ENCODE measurements at regions not wholly inside any gene's neighbourhood (a gene's known extent, or its start where the extent isn't known, plus 50 kb on each side); places are given as distances from the start of the nearest gene placed in this dataset.

DNA sequence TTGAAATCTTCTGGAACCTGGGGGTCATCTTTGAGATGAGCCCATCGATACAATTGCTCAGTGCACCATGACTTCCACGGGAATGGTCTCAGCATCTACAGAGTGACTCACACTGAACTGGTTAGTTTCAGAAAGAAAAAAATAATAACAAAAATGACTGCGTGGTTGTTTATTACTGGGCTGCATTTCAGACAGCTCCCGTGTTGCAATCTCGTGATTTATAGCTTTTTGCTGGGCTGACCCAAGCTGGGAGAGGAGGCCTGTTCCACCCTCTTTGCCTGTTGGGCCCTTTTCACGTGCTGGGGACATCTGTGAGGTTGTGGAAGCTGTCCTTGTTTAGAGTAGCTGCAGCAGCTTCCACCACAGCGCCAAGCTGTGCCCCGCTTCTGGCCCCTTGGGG, 225.5 kb downstream of the BMP7 start:
- no peaks in the 10 kb centered on the region for H3K9me3 Mint-ChIP-seq
- no peaks in the 10 kb centered on the region for H3K4me1 Mint-ChIP-seq (ENCODE audit: low read depth)
- no peaks in the 10 kb centered on the region for H3K36me3 Mint-ChIP-seq (ENCODE audit: low read depth)
- intact Hi-C loops (cut with micrococcal nuclease), result no loop called here
- peaks cover 7% of the 10 kb centered on the region for H3K27me3 Mint-ChIP-seq
- no peak overlapping the region for H3K4me3 Mint-ChIP-seq
- TF ChIP-seq, protein P1, sequence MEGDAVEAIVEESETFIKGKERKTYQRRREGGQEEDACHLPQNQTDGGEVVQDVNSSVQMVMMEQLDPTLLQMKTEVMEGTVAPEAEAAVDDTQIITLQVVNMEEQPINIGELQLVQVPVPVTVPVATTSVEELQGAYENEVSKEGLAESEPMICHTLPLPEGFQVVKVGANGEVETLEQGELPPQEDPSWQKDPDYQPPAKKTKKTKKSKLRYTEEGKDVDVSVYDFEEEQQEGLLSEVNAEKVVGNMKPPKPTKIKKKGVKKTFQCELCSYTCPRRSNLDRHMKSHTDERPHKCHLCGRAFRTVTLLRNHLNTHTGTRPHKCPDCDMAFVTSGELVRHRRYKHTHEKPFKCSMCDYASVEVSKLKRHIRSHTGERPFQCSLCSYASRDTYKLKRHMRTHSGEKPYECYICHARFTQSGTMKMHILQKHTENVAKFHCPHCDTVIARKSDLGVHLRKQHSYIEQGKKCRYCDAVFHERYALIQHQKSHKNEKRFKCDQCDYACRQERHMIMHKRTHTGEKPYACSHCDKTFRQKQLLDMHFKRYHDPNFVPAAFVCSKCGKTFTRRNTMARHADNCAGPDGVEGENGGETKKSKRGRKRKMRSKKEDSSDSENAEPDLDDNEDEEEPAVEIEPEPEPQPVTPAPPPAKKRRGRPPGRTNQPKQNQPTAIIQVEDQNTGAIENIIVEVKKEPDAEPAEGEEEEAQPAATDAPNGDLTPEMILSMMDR (IDR thresholded peaks at IDR 0.05), result no peak
- no peak overlapping the region for H3K27ac Mint-ChIP-seq
- ChIA-PET CTCF (no interaction called here), POLR2A (no interaction called here)
- DNase-seq (no peak), ATAC-seq (no peak)

DNA sequence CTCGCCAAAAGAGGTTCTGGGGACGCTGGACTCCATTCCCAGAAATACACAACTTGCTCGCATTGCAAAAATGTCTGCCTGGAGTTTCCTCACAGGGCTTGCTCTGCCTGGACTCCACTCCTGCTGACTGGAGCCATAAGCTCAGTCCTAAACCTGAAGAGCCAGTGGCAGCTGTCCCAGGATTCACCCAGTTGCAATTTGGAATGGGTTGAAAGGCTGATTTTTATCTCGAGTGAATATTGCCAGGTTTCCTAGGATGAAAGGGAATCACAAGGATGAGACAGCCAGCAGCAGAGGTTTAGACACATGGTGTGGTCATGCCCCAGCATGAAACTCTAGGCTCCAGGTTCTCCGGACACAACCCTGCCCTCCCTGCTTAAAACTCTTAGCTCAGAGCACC, 223.3 kb downstream of the BMP7 start:
- ATAC-seq (no peak), DNase-seq (no peak)
- Mint-ChIP-seq H3K9me3 (no peaks in the 10 kb centered on the region), H3K4me3 (no peak overlapping the region), H3K4me1 (ENCODE audit: low read depth) (no peaks in the 10 kb centered on the region), H3K27ac (no peak overlapping the region), H3K36me3 (ENCODE audit: low read depth) (no peaks in the 10 kb centered on the region), H3K27me3 (no peaks in the 10 kb centered on the region)
- CTCF ChIA-PET, result interaction anchor here (2.1 kb wide), 1 partner anchor 496 kb away, joined by 4 read pairs; no protein-coding TSS in a partner anchor
- TF ChIP-seq, protein P1 (IDR thresholded peaks at IDR 0.05), result no peak
- intact Hi-C loops (cut with micrococcal nuclease), result no loop called here
- POLR2A ChIA-PET, result no interaction called here

DNA sequence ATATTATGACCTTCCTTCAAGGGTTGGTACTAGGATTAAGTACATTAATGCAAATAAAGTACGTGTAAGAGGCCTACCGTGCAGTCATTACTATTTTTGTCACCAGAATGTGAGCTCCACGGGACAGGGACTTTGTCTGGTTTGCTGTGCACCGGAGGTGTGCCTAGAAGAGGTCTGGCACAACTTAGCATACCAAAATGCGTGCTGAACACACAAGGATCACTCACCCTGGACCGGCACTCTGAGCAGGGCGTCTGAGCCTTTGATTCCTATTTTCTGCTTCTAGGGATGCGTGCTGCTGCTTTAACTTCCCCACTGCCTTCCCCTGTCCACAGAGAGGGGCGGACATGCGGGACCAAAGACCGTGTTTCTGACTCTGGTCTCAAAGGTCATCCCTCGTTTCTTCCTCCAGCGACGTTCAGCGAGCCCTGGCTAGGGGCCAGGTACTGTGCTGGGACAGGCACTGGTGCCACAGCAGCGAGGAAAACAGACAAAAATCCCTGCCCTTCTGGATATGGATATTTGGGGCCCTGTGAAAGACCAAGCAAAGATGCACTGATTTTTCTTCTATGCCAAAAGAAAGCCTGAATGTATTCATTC, 222.7 kb downstream of the BMP7 start:
- DNase-seq, result no peak
- intact Hi-C loops (cut with micrococcal nuclease), result no loop called here
- ChIA-PET POLR2A (no interaction called here), CTCF (interaction anchor here (2.1 kb wide), 1 partner anchor 497 kb away, joined by 4 read pairs; no protein-coding TSS in a partner anchor)
- ATAC-seq, result no peak
- no peak overlapping the region for H3K27ac Mint-ChIP-seq
- no peaks in the 10 kb centered on the region for H3K27me3 Mint-ChIP-seq
- H3K4me1 Mint-ChIP-seq (ENCODE audit: low read depth), result no peaks in the 10 kb centered on the region
- H3K36me3 Mint-ChIP-seq (ENCODE audit: low read depth), result no peaks in the 10 kb centered on the region
- no peak overlapping the region for H3K4me3 Mint-ChIP-seq
- TF ChIP-seq, protein P1 (IDR thresholded peaks at IDR 0.05), result no peak
- H3K9me3 Mint-ChIP-seq, result no peaks in the 10 kb centered on the region

DNA sequence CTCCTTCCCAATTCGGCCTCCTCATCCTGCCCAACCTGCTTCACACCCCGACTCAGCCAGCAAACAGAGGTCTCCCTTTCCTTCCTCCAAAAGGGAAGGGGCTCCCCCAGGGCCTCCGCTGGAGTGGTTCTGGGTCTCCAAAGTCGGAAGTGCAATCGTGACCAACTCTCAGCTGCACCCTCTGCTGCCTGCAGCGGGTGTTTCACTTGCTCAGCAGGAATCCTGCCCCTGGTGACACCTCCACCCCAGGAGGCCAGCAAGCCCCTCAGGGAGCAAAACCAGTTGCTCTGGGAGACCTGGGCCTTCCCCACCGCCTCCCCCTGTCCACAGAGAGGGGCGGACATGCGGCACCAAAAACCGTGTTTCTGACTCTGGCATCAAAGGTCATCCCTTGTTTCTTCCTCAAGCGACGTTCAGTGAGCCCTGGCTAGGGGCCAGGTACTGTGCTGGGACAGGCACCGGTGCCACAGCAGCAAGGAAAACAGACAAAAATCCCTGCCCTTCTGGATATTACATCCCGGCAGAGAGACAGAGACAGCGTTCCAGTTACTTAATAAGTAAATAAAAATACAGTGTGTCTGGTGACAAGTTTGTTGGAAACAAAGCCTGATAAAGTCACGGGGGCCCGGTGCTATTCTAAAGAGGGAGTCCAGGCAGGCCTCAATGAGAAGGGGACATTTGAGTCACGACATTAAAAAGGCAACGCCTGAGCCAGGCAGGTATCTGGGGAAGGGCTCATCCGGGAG, 219.0 kb downstream of the BMP7 start:
- ChIA-PET CTCF (interaction anchor here (1.4 kb wide), 1 partner anchor 25 kb away, joined by 4 read pairs; no protein-coding TSS in a partner anchor), POLR2A (no interaction called here)
- no peak for ATAC-seq
- no peaks in the 10 kb centered on the region for H3K9me3 Mint-ChIP-seq
- intact Hi-C loops (cut with micrococcal nuclease), result no loop called here
- no peak for DNase-seq
- no peak overlapping the region for H3K27ac Mint-ChIP-seq
- no peaks in the 10 kb centered on the region for H3K36me3 Mint-ChIP-seq (ENCODE audit: low read depth)
- no peaks in the 10 kb centered on the region for H3K4me1 Mint-ChIP-seq (ENCODE audit: low read depth)
- no peaks in the 10 kb centered on the region for H3K27me3 Mint-ChIP-seq
- TF ChIP-seq, protein P1 (IDR thresholded peaks at IDR 0.05), result no peak
- no peak overlapping the region for H3K4me3 Mint-ChIP-seq
